Hepatocyte (in vitro differentiated cells): ENCODE measurements at regions not wholly inside any gene's neighbourhood (a gene's known extent, or its start where the extent isn't known, plus 50 kb on each side); places are given as distances from the start of the nearest gene placed in this dataset.

Source experiments
- DNase-seq: peaks from one replicate; pipeline ENCODE4 v3.0.0-alpha.2; 2016; ENCODE audit warnings: low spot score
- H2AFZ ChIP-seq: fragments of 200-600 bp; sonication (generic); 2 replicates; pipeline ENCODE4 v1.6.0; 2016; ENCODE audit warnings: antibody characterized with exemption, mild to moderate bottlenecking
- H3K27ac ChIP-seq: fragments of 200-600 bp; sonication (generic); 2 replicates; pipeline ENCODE4 v1.5.1; 2016; ENCODE audit warnings: mild to moderate bottlenecking
- H3K27me3 ChIP-seq: fragments of 200-600 bp; sonication (generic); 2 replicates; pipeline ENCODE4 v1.6.1; 2016
- H3K36me3 ChIP-seq: fragments of 200-600 bp; sonication (generic); replicated peaks from 2 replicates; pipeline ENCODE4 v1.5.1; 2016; ENCODE audit warnings: low read depth; ENCODE audit not compliant: insufficient read depth
- H3K4me1 ChIP-seq: fragments of 200-600 bp; sonication (generic); 2 replicates; pipeline ENCODE4 v1.5.1; 2016; ENCODE audit warnings: mild to moderate bottlenecking, moderate library complexity; ENCODE audit not compliant: insufficient read depth
- H3K4me2 ChIP-seq: fragments of 200-600 bp; sonication (generic); 2 replicates; pipeline ENCODE4 v1.6.0; 2016
- H3K4me3 ChIP-seq: fragments of 200-600 bp; sonication (generic); 2 replicates; pipeline ENCODE4 v1.5.1; 2016; ENCODE audit warnings: mild to moderate bottlenecking
- H3K79me2 ChIP-seq: fragments of 200-600 bp; sonication (generic); 2 replicates; pipeline ENCODE4 v1.6.0; 2017; ENCODE audit warnings: mild to moderate bottlenecking
- H3K9me2 ChIP-seq: fragments of 200-600 bp; sonication (generic); replicated peaks from 2 replicates; pipeline ENCODE4 v1.6.0; 2017; ENCODE audit warnings: mild to moderate bottlenecking; ENCODE audit not compliant: insufficient read depth
- H3K9me3 ChIP-seq: fragments of 200-600 bp; sonication (generic); 2 replicates; pipeline ENCODE4 v1.5.1; 2016; ENCODE audit warnings: low read depth, mild to moderate bottlenecking
- H4K20me1 ChIP-seq: fragments of 200-600 bp; sonication (generic); 2 replicates; pipeline ENCODE4 v1.6.0; 2016; ENCODE audit warnings: mild to moderate bottlenecking; ENCODE audit not compliant: insufficient read depth, poor library complexity, severe bottlenecking
- CTCF ChIP-seq: fragments of 200-600 bp; sonication (generic); IDR thresholded peaks from 2 replicates; pipeline ENCODE4 v1.5.1; 2016; ENCODE audit warnings: antibody characterized with exemption, mild to moderate bottlenecking; ENCODE audit not compliant: poor library complexity
- EZH2 ChIP-seq: fragments of 200-600 bp; sonication (generic); IDR thresholded peaks from 2 replicates; pipeline ENCODE4 v1.6.1; 2016; ENCODE audit warnings: antibody characterized with exemption, mild to moderate bottlenecking, borderline replicate concordance
- EZH2phosphoT487 ChIP-seq: fragments of 200-600 bp; sonication (generic); IDR thresholded peaks from one replicate; pipeline ENCODE4 v1.6.1; 2018; ENCODE audit warnings: antibody characterized with exemption, mild to moderate bottlenecking, low read depth, moderate library complexity; ENCODE audit not compliant: unreplicated experiment, severe bottlenecking
- WGBS: methylation state at CpG from one replicate; pipeline ENCODE4 v1.1.6; 2016; ENCODE audit warnings: low lambda C conversion rate; ENCODE audit errors: missing lambda C conversion rate; 5-methylcytosine and 5-hydroxymethylcytosine counted together

GRCh38 chr14:27391331-27391730, 793.5 kb upstream of the NOVA1 start:
- H2AFZ ChIP-seq: no peak overlapping the region
- H3K79me2 ChIP-seq: no peaks in the 10 kb centered on the region
- no peaks in the 10 kb centered on the region for H4K20me1 ChIP-seq
- H3K4me1 ChIP-seq: no peaks in the 10 kb centered on the region
- WGBS: 78% methylated on average over 4 of the region's 4 CpGs
- H3K9me3 ChIP-seq: no peaks in the 10 kb centered on the region
- no peaks in the 10 kb centered on the region for H3K27me3 ChIP-seq
- H3K4me2 ChIP-seq: no peak overlapping the region
- no peak for TF ChIP-seq CTCF
- TF ChIP-seq EZH2: no peak
- no peak for TF ChIP-seq EZH2phosphoT487
- no peak overlapping the region for H3K27ac ChIP-seq
- H3K4me3 ChIP-seq: no peak overlapping the region
- no peaks in the 10 kb centered on the region for H3K9me2 ChIP-seq
- H3K36me3 ChIP-seq: no peaks in the 10 kb centered on the region
- DNase-seq: no peak

- H3K36me3 ChIP-seq: no peaks in the 10 kb centered on the region
- H3K4me2 ChIP-seq: no peak overlapping the region
- H3K27me3 ChIP-seq: no peaks in the 10 kb centered on the region
- no peaks in the 10 kb centered on the region for H4K20me1 ChIP-seq
- H3K9me2 ChIP-seq: no peaks in the 10 kb centered on the region
- no peak overlapping the region for H2AFZ ChIP-seq
- no peak overlapping the region for H3K4me3 ChIP-seq
- no peaks in the 10 kb centered on the region for H3K79me2 ChIP-seq
- H3K9me3 ChIP-seq: no peaks in the 10 kb centered on the region
- no peak for TF ChIP-seq CTCF
- no peak for TF ChIP-seq EZH2phosphoT487
- TF ChIP-seq EZH2: no peak
- 94% methylated on average over 1 of the region's 1 CpG for WGBS
- H3K4me1 ChIP-seq: no peaks in the 10 kb centered on the region
- H3K27ac ChIP-seq: no peak overlapping the region
- DNase-seq: no peak
These were observed 794.3 kb upstream of the NOVA1 start for GRCh38 chr14:27392153-27392552.

- Histone ChIP-seq H3K79me2 (no peaks in the 10 kb centered on the region), H3K36me3 (no peaks in the 10 kb centered on the region), H3K27ac (no peak overlapping the region), H4K20me1 (no peaks in the 10 kb centered on the region), H3K9me3 (no peaks in the 10 kb centered on the region), H3K4me1 (no peaks in the 10 kb centered on the region), H3K4me3 (no peak overlapping the region), H3K27me3 (no peaks in the 10 kb centered on the region), H3K9me2 (no peaks in the 10 kb centered on the region), H2AFZ (no peak overlapping the region), H3K4me2 (no peak overlapping the region)
- 86% methylated on average over 2 of the region's 2 CpGs for WGBS
- TF ChIP-seq EZH2phosphoT487: no peak
- TF ChIP-seq EZH2: no peak
- TF ChIP-seq CTCF: no peak
- DNase-seq: no peak
These were observed 812.1 kb upstream of the NOVA1 start for GRCh38 chr14:27409944-27410343.

- H2AFZ ChIP-seq: no peak overlapping the region
- no peak for DNase-seq
- no peaks in the 10 kb centered on the region for H3K4me1 ChIP-seq
- 46% methylated on average over 1 of the region's 1 CpG for WGBS
- no peak overlapping the region for H3K4me3 ChIP-seq
- no peaks in the 10 kb centered on the region for H3K36me3 ChIP-seq
- H3K79me2 ChIP-seq: no peaks in the 10 kb centered on the region
- TF ChIP-seq EZH2phosphoT487 (no peak), EZH2 (no peak), CTCF (no peak)
- no peaks in the 10 kb centered on the region for H4K20me1 ChIP-seq
- H3K9me3 ChIP-seq: no peaks in the 10 kb centered on the region
- H3K27me3 ChIP-seq: no peaks in the 10 kb centered on the region
- H3K4me2 ChIP-seq: no peak overlapping the region
- H3K27ac ChIP-seq: no peak overlapping the region
- H3K9me2 ChIP-seq: no peaks in the 10 kb centered on the region
These were observed 813.1 kb upstream of the NOVA1 start for GRCh38 chr14:27410981-27411380.
